CD4-positive, alpha-beta T cell (primary cell): ENCODE measurements at regions not wholly inside any gene's neighbourhood (a gene's known extent, or its start where the extent isn't known, plus 50 kb on each side); places are given as distances from the start of the nearest gene placed in this dataset.

ENCODE experiments used
- ATAC-seq: fragments of 200-7000 bp; cut with Tn5 transposase; one replicate; pipeline ENCODE4 v1.10.0; 2022; ENCODE audit warnings: mild to moderate bottlenecking; ENCODE audit not compliant: poor library complexity
- CTCF ChIA-PET: fragments of 350-600 bp; sonication (Branson Sonifier 250); formaldehyde crosslinking; loops from one replicate; lab custom pipeline; 2021; ENCODE audit warnings: antibody characterized with exemption, inconsistent platforms; lab: Charles Lee
- POLR2A ChIA-PET: fragments of 350-600 bp; sonication (Branson Sonifier 250); formaldehyde crosslinking; loops from one replicate; lab custom pipeline; 2021; ENCODE audit warnings: antibody characterized with exemption, inconsistent platforms; lab: Charles Lee
- DNase-seq, 14 experiments: peaks; one replicate each; pipeline ENCODE4 v3.0.0-alpha.2; 2013 to 2020; ENCODE audit warnings: mixed read lengths in 2 of 14
- H3K27ac ChIP-seq, 2 donors: one replicate each; pipeline versions ENCODE4 v1.5.1 to v1.7.0; 2013; ENCODE audit warnings: low read length in 2 of 2, low read depth in 1 of 2, mild to moderate bottlenecking in 1 of 2
- H3K27me3 ChIP-seq, 2 experiments: 1 replicate in 1 of 2; 2 replicates in 1 of 2; pipeline versions ENCODE4 v1.6.1 to v1.7.0; 2013; ENCODE audit warnings: low read length in 2 of 2, control low read depth in 1 of 2, mild to moderate bottlenecking in 1 of 2, moderate library complexity in 1 of 2; ENCODE audit not compliant: insufficient read depth in 2 of 2, control insufficient read depth in 1 of 2
- H3K36me3 ChIP-seq: one replicate; pipeline ENCODE4 v1.6.1; 2013; ENCODE audit warnings: low read length, control low read depth; ENCODE audit not compliant: insufficient read depth
- H3K4me1 ChIP-seq: one replicate; pipeline ENCODE4 v1.6.1; 2013; ENCODE audit warnings: low read length, control low read depth; ENCODE audit not compliant: insufficient read depth
- H3K4me3 ChIP-seq: one replicate; pipeline ENCODE4 v1.5.1; 2013; ENCODE audit warnings: mild to moderate bottlenecking, low read length, moderate library complexity
- H3K9me3 ChIP-seq, 2 experiments: 1 replicate in 1 of 2; 2 replicates in 1 of 2; pipeline versions ENCODE4 v1.6.1 to v1.7.0; 2013; ENCODE audit warnings: low read length in 2 of 2, mild to moderate bottlenecking in 2 of 2, control low read depth in 1 of 2, moderate library complexity in 1 of 2; ENCODE audit not compliant: control insufficient read depth in 1 of 2, insufficient read depth in 1 of 2
- H3K27ac Mint-ChIP-seq: one replicate; pipeline ENCODE4 v1.8.0; 2020; ENCODE audit warnings: mixed read lengths
- H3K27me3 Mint-ChIP-seq: one replicate; pipeline ENCODE4 v1.8.0; 2021; ENCODE audit warnings: mixed read lengths
- H3K36me3 Mint-ChIP-seq: one replicate; pipeline ENCODE4 v1.8.0; 2021; ENCODE audit warnings: low read depth, mixed read lengths
- H3K4me1 Mint-ChIP-seq: one replicate; pipeline ENCODE4 v1.8.0; 2021; ENCODE audit warnings: low read depth, mixed read lengths
- H3K4me3 Mint-ChIP-seq: one replicate; pipeline ENCODE4 v1.8.0; 2020; ENCODE audit warnings: mild to moderate bottlenecking, mixed read lengths
- H3K9me3 Mint-ChIP-seq: one replicate; pipeline ENCODE4 v1.8.0; 2020; ENCODE audit warnings: mixed read lengths
- intact Hi-C, 2 experiments: fragments of 100-400 bp; cut with DNase I in 1 of 2; cut with micrococcal nuclease in 1 of 2; formaldehyde crosslinking; loops; one replicate each; pipeline versions ENCODE4 v1.15.1 to v1.9.0; 2023 to 2025; cut with DNase I, micrococcal nuclease
- TF ChIP-seq, protein P1 (sequence below): fragments of 200-600 bp; IDR thresholded peaks from one replicate; pipeline ENCODE4 v1.8.0; 2022; ENCODE audit warnings: antibody characterized with exemption, mild to moderate bottlenecking

DNA sequence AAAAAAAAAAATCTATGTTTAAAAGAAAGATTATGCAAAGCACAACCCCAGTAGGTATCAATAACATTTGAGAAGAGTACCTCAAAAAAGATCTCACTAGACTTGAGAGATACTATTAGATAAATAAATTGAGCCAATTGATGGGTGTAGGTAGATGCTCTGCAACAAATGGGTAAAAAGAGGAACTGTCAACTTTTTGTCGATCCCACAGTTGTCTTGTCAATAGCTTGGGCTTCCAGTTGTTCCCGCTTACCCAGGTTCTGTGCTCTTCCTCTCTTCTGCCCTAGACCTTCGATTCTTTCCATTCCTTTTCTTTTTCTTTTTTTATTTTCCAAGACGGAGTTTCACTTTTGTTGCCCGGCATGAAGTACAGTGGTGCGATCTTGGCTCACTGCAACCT is 226.9 kb downstream of the SOX4 start:
- Mint-ChIP-seq H3K4me3 (no peak overlapping the region), H3K36me3 (no peaks in the 10 kb centered on the region), H3K4me1 (no peaks in the 10 kb centered on the region), H3K27me3 (no peaks in the 10 kb centered on the region), H3K9me3 (no peaks in the 10 kb centered on the region), H3K27ac (no peak overlapping the region)
- no peak for ATAC-seq
- no peaks in the 10 kb centered on the region for H3K27me3 ChIP-seq
- H3K27ac ChIP-seq: no peak overlapping the region
- intact Hi-C loops: no loop called here
- CTCF ChIA-PET: no interaction called here
- POLR2A ChIA-PET: no interaction called here
- no peaks in the 10 kb centered on the region for H3K36me3 ChIP-seq
- TF ChIP-seq, protein P1, sequence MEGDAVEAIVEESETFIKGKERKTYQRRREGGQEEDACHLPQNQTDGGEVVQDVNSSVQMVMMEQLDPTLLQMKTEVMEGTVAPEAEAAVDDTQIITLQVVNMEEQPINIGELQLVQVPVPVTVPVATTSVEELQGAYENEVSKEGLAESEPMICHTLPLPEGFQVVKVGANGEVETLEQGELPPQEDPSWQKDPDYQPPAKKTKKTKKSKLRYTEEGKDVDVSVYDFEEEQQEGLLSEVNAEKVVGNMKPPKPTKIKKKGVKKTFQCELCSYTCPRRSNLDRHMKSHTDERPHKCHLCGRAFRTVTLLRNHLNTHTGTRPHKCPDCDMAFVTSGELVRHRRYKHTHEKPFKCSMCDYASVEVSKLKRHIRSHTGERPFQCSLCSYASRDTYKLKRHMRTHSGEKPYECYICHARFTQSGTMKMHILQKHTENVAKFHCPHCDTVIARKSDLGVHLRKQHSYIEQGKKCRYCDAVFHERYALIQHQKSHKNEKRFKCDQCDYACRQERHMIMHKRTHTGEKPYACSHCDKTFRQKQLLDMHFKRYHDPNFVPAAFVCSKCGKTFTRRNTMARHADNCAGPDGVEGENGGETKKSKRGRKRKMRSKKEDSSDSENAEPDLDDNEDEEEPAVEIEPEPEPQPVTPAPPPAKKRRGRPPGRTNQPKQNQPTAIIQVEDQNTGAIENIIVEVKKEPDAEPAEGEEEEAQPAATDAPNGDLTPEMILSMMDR: no peak
- DNase-seq: no peak
- peaks cover 0 to 4% of the 10 kb centered on the region in 2 experiments for H3K9me3 ChIP-seq
- H3K4me1 ChIP-seq: no peaks in the 10 kb centered on the region
- H3K4me3 ChIP-seq: no peak overlapping the region

DNA sequence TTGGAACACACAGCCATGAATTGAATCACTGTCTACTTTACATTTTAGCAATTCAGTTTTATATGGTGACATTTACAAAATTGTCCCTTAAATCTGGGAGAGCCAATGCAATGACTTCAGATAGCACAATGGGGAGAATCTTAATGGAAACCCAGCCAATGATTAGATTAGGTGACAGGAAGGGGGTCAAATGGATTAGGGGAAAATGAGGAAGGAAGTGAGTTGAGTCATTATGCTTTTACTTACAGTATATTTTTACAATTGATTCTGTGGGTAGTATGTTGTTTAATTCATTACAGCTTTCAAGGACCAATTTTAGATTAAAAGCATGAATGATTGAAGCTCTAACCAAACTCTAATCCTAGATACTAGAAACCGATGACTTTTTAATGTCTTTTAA is 229.8 kb downstream of the SOX4 start:
- DNase-seq: no peak
- TF ChIP-seq, protein P1: no peak
- CTCF ChIA-PET: no interaction called here
- no peaks in the 10 kb centered on the region for H3K36me3 ChIP-seq
- POLR2A ChIA-PET: no interaction called here
- H3K4me3 ChIP-seq: no peak overlapping the region
- intact Hi-C loops: no loop called here
- no peaks in the 10 kb centered on the region for H3K9me3 Mint-ChIP-seq
- H3K4me1 ChIP-seq: no peaks in the 10 kb centered on the region
- ATAC-seq: no peak
- no peaks in the 10 kb centered on the region for H3K9me3 ChIP-seq
- no peaks in the 10 kb centered on the region for H3K4me1 Mint-ChIP-seq
- no peaks in the 10 kb centered on the region for H3K27me3 Mint-ChIP-seq
- no peak overlapping the region for H3K27ac Mint-ChIP-seq
- no peaks in the 10 kb centered on the region for H3K27me3 ChIP-seq
- H3K36me3 Mint-ChIP-seq: no peaks in the 10 kb centered on the region
- no peak overlapping the region for H3K27ac ChIP-seq
- H3K4me3 Mint-ChIP-seq: no peak overlapping the region

DNA sequence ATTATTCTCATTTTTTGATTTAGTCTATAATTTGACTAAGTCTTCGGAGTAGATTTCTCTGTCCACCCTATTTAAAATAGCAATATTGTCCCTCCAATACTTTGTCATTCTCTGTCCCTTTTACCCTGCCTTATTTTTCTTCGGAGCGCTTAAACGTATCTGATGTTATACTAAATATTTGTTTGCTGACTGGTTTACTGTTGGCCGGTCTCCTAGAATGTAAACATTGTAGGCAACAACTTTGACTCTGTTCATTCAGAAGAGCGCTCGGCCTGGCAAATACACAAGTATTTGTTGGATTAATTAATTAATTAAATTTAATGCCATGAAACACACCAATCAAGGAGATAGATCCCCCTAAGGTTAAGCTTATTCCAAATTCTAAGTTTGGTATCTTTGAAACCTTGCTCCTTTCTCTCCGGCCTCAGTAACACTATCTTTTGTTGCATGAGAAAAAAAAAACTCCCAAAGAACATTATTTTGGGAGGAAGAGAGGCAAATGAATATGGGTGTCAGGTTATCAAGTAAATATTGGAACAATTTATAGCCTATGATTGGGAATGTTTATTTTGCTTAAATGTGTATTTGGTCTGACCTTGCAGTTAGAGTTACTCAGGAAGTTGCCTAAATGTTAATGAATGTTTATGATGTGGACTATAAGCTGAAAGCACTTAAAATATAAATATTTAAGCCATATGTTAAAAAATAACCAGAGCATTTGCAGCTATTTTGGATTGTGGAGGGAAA is 231.1 kb downstream of the SOX4 start:
- H3K27ac Mint-ChIP-seq: no peak overlapping the region

More for the DNA sequence above, 231.1 kb downstream of the SOX4 start:
- intact Hi-C loops: no loop called here
- ChIA-PET POLR2A (no interaction called here), CTCF (no interaction called here)
- no peaks in the 10 kb centered on the region for H3K9me3 Mint-ChIP-seq
- ATAC-seq (no peak), DNase-seq (no peak)
- H3K36me3 Mint-ChIP-seq: no peaks in the 10 kb centered on the region
- H3K4me3 Mint-ChIP-seq: no peak overlapping the region
- no peaks in the 10 kb centered on the region for H3K27me3 ChIP-seq
- no peaks in the 10 kb centered on the region for H3K4me1 ChIP-seq
- no peaks in the 10 kb centered on the region for H3K4me1 Mint-ChIP-seq
- H3K9me3 ChIP-seq: no peaks in the 10 kb centered on the region
- no peak overlapping the region for H3K27ac ChIP-seq
- TF ChIP-seq, protein P1: no peak
- no peaks in the 10 kb centered on the region for H3K36me3 ChIP-seq
- no peak overlapping the region for H3K4me3 ChIP-seq
- H3K27me3 Mint-ChIP-seq: no peaks in the 10 kb centered on the region
